T-helper 2 cell (primary cell): ENCODE measurements at regions not wholly inside any gene's neighbourhood (a gene's known extent, or its start where the extent isn't known, plus 50 kb on each side); places are given as distances from the start of the nearest gene placed in this dataset.
"Not testable (repeated sequence)": the region's sequence is repeated elsewhere in the genome, so short reads cannot be mapped to it uniquely, and the experiment has no call there.

Experiments
- DNase-seq, 5 experiments: peaks; one replicate each; pipeline versions ENCODE4 v3.0.0 to v3.0.0-alpha.2; 2012 to 2022

- no peak for DNase-seq
Measured at GRCh38 chr15:95630683-95631082, 699.8 kb upstream of the NR2F2 start.

- no peak for DNase-seq
Measured at GRCh38 chr15:95635666-95636065, 694.8 kb upstream of the NR2F2 start.

GRCh38 chr15:95636107-95636506, 694.4 kb upstream of the NR2F2 start:
- no peak for DNase-seq

GRCh38 chr15:95637234-95637633, 693.3 kb upstream of the NR2F2 start:
- not testable (repeated sequence) for DNase-seq

- DNase-seq, result no peak
Measured at GRCh38 chr15:95639208-95639607, 691.3 kb upstream of the NR2F2 start.

GRCh38 chr15:95644100-95644875, 686.2 kb upstream of the NR2F2 start:
- DNase-seq, result no peak

- no peak for DNase-seq
Measured at GRCh38 chr15:95645791-95646338, 684.6 kb upstream of the NR2F2 start.

- no peak for DNase-seq
Measured at GRCh38 chr15:95646484-95647273, 683.8 kb upstream of the NR2F2 start.

GRCh38 chr15:95647531-95648277, 682.8 kb upstream of the NR2F2 start:
- no peak for DNase-seq

GRCh38 chr15:95653361-95653805, 677.1 kb upstream of the NR2F2 start:
- no peak for DNase-seq

- no peak for DNase-seq
Measured at GRCh38 chr15:95655089-95655607, 675.4 kb upstream of the NR2F2 start.

GRCh38 chr15:95656595-95656994, 673.9 kb upstream of the NR2F2 start:
- DNase-seq, result no peak

- DNase-seq, result no peak
Measured at GRCh38 chr15:95658799-95659198, 671.7 kb upstream of the NR2F2 start.

GRCh38 chr15:95659656-95660055, 670.8 kb upstream of the NR2F2 start:
- DNase-seq, result no peak

- DNase-seq, result no peak
Measured at GRCh38 chr15:95662638-95663037, 667.9 kb upstream of the NR2F2 start.

GRCh38 chr15:95663156-95664100, 667.1 kb upstream of the NR2F2 start:
- DNase-seq, result no peak

GRCh38 chr15:95664450-95664849, 666.0 kb upstream of the NR2F2 start:
- DNase-seq, result no peak

GRCh38 chr15:95669146-95669922, 661.2 kb upstream of the NR2F2 start:
- DNase-seq, result peak in 1 of 5 experiments; percentile 12

- no peak for DNase-seq
Measured at GRCh38 chr15:95674031-95674430, 656.5 kb upstream of the NR2F2 start.

- no peak for DNase-seq
Measured at GRCh38 chr15:95676500-95676899, 654.0 kb upstream of the NR2F2 start.
